Effector CD4-positive, alpha-beta T cell (primary cell): ENCODE measurements at regions not wholly inside any gene's neighbourhood (a gene's known extent, or its start where the extent isn't known, plus 50 kb on each side); places are given as distances from the start of the nearest gene placed in this dataset.

Source experiments
- DNase-seq: peaks from one replicate; pipeline ENCODE4 v3.0.0-alpha.2; 2020

DNA sequence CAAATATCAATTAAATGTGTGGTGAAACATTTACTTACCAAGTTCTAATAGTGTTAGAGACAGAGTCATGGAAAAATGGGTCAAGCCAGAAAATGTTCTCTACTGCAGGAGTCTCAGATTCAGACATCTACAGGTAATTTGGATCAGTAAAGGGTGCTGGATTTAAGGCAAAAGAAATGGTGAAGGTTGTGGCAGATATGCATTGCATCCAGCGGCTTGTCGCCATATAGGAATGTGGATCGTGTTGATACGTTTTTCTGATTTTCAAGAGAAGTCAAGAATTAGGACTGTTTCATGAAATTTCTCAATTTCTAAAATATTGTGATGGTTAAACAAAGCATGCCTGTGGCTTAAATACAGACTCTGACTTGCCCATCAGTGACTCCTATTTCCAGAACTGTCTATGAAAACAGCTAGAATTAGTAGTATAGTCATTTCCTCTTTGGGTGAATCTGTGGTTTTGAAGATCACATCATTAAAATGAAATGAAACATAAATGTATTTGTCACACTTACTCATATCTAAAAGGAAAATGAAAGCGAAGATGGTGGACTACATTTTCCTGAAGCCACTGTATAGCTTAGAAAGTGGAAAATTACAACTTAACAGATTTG lies 110.1 kb upstream of the VEGFC start:
- no peak for DNase-seq

- no peak for DNase-seq
Measured at GRCh38 chr4:176906709-176907108, 114.0 kb upstream of the VEGFC start.

- DNase-seq, result no peak
Measured at GRCh38 chr4:176910646-176911045, 117.9 kb upstream of the VEGFC start.

- DNase-seq, result no peak
Measured at GRCh38 chr4:176919631-176920030, 126.9 kb upstream of the VEGFC start.

DNA sequence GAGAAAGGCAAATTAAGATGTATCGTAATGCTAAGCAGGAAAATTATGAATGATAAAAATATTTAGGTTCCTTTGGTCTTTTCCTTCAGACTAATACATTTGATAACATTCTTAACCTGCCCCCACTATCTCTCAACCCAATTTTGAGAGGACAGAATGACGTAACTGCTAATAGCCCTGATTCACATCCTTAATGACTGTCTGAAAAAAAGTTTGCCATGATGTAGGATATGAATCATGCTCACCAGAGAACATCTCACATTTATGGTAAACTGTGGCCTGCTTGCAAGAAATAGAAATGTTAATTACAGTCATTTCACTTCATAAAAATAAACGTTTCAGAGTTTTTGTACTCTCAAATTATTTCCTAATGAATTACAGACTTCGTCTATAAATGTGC lies 128.0 kb upstream of the VEGFC start:
- no peak for DNase-seq

DNA sequence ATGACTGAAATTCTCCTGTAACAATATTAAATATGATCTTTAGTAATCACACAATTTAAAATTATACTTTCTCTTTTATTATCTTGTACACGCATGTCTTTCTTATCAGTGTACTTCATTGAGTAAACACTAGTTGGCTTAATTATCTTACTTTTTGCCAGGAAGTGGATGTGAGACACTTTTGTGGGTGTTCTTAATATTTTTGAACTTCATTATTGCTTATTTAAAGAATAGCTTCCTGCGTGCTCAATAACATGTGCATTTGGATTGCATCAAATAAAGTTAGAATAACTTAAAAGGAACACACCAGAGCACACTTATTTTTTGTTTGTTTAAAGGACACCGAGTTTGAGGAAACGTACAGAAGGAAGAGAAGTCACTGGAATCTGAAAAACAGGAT lies 128.5 kb upstream of the VEGFC start:
- DNase-seq, result no peak

DNA sequence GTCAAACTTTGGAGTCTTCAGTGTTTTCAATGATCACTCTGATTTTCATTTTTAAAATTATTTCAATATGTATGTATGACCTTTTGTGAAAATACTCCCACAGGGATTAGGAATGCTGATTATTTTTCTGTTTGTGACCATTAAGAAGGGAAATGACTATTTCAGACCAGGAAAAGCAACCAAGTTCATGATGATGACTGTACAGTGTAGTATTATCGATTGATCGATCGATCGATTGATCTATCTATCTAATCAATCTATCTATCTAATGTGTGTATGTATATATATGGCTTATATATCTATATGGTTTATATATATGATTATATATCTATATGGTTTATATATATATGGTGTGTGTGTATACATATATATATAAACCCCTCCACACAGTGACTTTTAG lies 131.5 kb upstream of the VEGFC start:
- no peak for DNase-seq

- DNase-seq, result no peak
Measured at GRCh38 chr4:176925962-176926361, 133.2 kb upstream of the VEGFC start.

GRCh38 chr4:176927117-176927516 lies 134.4 kb upstream of the VEGFC start:
- DNase-seq, result no peak

DNA sequence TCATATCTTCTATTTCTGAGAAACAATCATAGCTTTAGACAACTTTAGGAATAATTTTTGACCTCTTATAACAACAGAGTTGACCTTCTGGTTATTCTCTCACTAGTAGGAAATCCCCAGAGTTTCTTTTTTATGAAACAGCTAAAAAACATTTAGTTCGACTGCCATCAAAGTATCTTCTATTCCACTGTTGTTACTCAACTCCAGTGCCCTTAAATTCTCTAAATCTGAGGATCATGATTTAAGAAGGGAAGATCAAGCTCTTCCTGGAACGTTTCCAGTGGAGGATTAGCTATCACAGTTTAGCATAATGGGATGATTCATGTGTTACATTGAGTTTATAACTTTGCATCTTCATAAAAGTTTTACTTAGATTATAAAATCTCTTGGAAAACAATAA lies 134.9 kb upstream of the VEGFC start:
- no peak for DNase-seq

DNA sequence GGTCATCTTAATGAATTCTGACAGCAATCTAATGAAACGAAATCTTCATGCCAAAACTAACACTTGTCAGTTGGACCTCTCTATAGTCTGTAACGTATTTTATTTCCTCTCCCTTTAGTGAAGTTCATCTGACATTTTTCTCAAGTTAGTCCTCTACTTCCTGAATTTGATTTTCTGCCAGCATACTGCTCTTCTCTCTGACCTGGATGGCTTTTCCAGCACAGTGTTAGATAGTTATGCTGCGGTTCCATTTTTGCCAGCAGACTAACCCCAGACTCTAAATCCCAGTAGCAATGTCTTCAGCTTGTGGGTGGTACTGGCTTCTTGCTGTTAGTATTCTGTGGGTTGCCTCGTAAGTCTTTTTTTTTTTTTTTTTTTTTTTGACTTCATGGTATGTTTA lies 146.7 kb upstream of the VEGFC start:
- no peak for DNase-seq

GRCh38 chr4:176945334-176945733 lies 152.6 kb upstream of the VEGFC start:
- DNase-seq, result no peak

- no peak for DNase-seq
Measured at GRCh38 chr4:176949029-176949428, 156.3 kb upstream of the VEGFC start.

- no peak for DNase-seq
Measured at GRCh38 chr4:176953021-176953420, 160.3 kb upstream of the VEGFC start.

DNA sequence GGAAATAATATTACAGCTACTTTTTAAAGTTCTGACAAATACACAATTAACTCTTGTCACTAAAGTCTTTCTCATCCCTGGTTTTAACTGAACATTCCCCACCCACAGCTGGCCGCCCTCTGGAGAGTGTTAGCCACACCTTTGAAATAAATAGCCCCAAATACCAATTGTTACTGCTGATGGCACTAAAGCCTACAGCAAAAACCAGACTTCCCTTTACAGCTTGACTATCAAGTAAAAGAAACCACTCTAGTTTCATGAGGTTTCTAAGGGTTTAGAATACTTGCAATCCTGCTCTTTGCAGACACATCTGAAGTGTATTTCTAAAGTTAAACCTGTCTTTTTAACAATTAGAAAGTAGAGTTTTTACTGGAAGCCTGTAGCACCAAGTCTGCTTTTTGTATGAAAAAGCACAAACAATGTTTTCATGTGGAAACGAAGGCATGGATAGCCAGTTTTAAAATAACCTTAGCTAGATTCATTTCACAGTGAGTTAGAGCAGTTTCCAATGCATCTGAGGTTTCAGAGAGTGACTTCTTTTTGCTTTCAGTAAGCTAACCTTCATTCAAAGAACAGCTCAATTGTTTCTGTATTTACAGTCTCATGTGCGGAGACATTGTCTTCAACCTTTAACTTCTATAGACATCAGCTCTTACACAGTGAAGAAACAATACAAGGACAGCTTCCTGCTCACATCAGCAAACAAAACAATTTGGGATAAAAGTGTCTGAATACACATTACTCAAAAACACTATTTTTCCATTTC lies 164.8 kb upstream of the VEGFC start:
- no peak for DNase-seq

DNA sequence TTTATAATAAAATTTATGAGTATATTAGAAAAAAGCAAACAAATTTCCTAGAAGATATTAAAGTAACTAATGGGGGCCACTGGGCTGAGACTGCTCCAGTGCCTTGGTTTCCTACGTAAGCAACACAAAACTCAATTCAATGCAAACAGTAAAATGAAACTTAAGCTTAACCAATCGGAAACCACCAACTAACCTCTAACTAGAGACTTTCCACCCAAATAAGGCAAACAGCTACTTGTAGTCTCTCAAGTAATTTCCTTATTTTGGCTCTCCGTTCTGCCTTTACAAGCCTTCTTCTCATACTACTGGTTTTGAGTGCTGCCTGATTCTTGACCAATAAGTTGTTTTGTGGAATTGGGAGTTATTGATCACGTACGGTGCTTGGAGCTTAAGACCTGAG lies 167.3 kb upstream of the VEGFC start:
- DNase-seq, result no peak

DNA sequence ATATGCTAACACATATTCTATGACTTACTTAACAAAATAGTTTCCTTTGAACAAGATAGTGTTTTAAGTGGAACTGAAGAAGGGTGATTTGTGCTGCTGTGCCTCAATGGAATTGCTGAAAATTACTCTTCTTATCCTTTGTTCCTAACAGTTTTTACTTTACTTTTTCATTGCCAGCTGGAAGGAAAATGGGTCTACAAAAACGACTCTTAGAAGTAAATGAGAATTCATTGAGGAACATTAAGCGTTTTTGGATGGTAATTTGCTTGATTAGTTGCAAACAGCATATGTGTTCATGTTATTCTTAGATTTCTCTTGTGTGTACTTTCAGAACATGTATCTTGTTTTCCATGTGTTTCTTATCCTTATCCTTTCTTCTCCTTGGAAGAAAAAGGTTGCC lies 170.4 kb upstream of the VEGFC start:
- DNase-seq, result no peak

DNA sequence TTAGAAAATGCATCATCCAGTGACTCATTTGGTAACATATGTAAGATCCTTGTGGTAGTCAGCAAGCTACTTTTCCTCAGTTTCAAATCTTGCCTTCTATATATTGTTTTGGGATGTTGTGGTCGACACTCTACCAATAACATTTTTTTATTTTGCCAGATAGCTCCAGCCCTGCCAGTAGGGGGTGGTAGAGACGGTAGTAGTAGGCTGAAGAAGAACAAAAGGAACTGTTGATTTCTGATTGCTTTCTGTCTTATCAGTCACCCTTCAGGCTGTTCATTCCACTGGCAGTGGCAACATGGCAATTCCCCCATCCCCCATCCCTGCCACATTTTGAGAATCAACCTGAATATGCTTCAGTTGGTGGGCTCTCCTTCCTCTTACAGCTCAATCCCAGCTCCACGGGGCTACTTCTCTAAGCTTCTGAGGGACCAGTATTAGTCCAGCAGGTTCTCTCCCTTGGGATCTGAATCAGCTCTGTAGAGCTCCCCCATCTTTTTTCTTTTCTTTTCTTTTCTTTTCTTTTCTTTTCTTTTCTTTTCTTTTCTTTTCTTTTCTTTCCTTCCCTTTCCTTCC lies 171.5 kb upstream of the VEGFC start:
- no peak for DNase-seq

- no peak for DNase-seq
Measured at GRCh38 chr4:176967586-176967985, 174.9 kb upstream of the VEGFC start.

GRCh38 chr4:176968094-176968493 lies 175.4 kb upstream of the VEGFC start:
- no peak for DNase-seq

DNA sequence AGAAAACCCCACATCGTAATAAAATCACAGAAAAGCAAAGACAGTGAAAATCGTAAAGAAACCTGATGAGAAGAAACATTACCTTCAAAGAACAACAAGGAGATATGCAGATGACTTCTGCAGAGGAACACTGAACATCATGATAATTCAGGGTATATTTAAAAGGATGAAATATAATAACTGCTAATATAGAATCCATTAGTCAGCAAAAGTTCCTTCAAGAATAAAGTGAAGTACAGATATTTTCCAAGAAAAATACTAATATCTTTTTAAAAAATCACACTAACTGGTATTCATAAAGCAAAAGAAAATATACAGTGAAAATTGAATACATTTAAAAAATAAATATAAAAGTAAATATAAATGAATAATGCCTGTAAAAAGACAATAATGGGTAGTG lies 176.3 kb upstream of the VEGFC start:
- no peak for DNase-seq

- DNase-seq, result no peak
Measured at GRCh38 chr4:176970853-176971252, 178.1 kb upstream of the VEGFC start.

DNA sequence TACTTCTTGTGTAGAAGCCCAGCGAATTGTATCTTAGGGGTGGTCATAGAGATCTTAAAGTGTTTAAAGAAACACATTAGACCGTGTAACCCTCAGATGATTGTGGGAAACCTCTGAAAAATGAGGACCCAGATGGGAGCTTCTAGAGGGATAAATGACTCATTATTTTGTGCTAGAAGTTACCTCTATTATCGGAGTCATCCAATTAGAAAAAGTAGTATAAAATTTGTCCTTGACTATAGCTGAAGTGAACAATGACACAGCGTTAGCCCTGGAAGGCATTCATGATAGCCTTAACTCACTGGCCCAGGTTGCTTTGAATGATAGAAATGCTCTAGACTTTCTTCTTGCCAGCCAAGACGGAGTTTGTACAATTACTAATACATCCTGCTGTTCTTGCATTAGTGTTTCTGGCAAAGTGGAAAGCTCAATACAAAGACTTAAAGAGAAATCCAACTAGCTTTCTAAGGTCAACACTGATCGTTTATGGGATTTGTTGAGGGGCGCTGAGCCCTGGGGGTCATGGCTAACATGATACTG lies 178.9 kb upstream of the VEGFC start:
- DNase-seq, result no peak

GRCh38 chr4:176979416-176979815 lies 186.7 kb upstream of the VEGFC start:
- DNase-seq, result no peak
